ENCODE measurements at regions not wholly inside any gene's neighbourhood (a gene's known extent, or its start where the extent isn't known, plus 50 kb on each side); places are given as distances from the start of the nearest gene placed in this dataset.

DNA sequence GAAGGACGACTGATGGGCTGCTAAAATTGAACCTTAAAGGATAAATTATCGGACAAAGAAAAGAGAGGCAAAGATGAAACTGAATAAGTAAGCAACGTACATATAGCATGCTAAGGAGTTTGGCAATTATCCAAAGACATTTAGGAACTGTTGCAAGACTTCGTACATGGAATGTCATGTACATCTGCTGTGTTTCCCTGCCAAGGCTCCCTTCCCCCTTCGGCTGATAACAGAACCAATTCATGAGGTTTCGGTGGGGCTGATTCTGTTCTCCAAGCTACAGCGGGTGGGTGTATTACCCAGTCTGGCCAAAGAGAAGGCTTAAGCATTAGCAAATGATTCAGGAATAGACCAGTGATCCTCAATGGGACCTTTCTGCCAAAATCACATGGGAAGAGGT lies 190.9 kb upstream of the FREM1 start:
- no peak overlapping the region for H3K27ac ChIP-seq (ENCODE audit: extremely low read length, insufficient read depth, low read length)
- ChIA-PET CTCF (ENCODE audit: low intra/inter-chr PET ratio, low total read pairs) (no interaction called here), POLR2A (interaction anchor here (1.7 to 1.8 kb wide), 2 partner anchors 20 to 21 kb away, joined by 6 read pairs; no protein-coding TSS in a partner anchor)
- no peak overlapping the region for H3K4me2 ChIP-seq (ENCODE audit: low read depth, low read length)
- intact Hi-C loops (cut with micrococcal nuclease; ENCODE audit: unreplicated experiment) = loop anchor here (10.0 kb wide), 1 partner anchor 236 kb away; no protein-coding TSS in a partner anchor
- in situ Hi-C loops (cut with HindIII; ENCODE audit: extremely low pct_ligation_motif_present, low pct_unique_long_range_greater_than_20kb) = no loop called here
- peaks cover 22% of the 10 kb centered on the region for H3K4me1 ChIP-seq (ENCODE audit: insufficient read depth, low read length)
- TF ChIP-seq MEIS2 (CRISPR knock-in tag; IDR thresholded peaks at IDR 0.05) = no peak
- TF ChIP-seq ZSCAN22 (CRISPR knock-in tag; IDR thresholded peaks at IDR 0.05) = no peak
- TF ChIP-seq HES4 (CRISPR knock-in tag; IDR thresholded peaks at IDR 0.05; ENCODE audit: borderline replicate concordance) = no peak
- TF ChIP-seq, protein P1, sequence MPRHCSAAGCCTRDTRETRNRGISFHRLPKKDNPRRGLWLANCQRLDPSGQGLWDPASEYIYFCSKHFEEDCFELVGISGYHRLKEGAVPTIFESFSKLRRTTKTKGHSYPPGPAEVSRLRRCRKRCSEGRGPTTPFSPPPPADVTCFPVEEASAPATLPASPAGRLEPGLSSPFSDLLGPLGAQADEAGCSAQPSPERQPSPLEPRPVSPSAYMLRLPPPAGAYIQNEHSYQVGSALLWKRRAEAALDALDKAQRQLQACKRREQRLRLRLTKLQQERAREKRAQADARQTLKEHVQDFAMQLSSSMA (CRISPR knock-in tag; IDR thresholded peaks at IDR 0.05) = no peak
- no peak for TF ChIP-seq NR2F1 (CRISPR knock-in tag; IDR thresholded peaks at IDR 0.05)
- TF ChIP-seq, protein P2, sequence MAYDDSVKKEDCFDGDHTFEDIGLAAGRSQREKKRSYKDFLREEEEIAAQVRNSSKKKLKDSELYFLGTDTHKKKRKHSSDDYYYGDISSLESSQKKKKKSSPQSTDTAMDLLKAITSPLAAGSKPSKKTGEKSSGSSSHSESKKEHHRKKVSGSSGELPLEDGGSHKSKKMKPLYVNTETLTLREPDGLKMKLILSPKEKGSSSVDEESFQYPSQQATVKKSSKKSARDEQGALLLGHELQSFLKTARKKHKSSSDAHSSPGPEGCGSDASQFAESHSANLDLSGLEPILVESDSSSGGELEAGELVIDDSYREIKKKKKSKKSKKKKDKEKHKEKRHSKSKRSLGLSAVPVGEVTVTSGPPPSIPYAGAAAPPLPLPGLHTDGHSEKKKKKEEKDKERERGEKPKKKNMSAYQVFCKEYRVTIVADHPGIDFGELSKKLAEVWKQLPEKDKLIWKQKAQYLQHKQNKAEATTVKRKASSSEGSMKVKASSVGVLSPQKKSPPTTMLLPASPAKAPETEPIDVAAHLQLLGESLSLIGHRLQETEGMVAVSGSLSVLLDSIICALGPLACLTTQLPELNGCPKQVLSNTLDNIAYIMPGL (CRISPR knock-in tag; IDR thresholded peaks at IDR 0.05; ENCODE audit: borderline replicate concordance in 1 of 2, low read depth in 1 of 2) = no peak
- no peak for TF ChIP-seq ELF1 (CRISPR knock-in tag; IDR thresholded peaks at IDR 0.05)
- TF ChIP-seq, protein P3, sequence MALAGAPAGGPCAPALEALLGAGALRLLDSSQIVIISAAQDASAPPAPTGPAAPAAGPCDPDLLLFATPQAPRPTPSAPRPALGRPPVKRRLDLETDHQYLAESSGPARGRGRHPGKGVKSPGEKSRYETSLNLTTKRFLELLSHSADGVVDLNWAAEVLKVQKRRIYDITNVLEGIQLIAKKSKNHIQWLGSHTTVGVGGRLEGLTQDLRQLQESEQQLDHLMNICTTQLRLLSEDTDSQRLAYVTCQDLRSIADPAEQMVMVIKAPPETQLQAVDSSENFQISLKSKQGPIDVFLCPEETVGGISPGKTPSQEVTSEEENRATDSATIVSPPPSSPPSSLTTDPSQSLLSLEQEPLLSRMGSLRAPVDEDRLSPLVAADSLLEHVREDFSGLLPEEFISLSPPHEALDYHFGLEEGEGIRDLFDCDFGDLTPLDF (CRISPR knock-in tag; IDR thresholded peaks at IDR 0.05) = no peak
- TF ChIP-seq SP5 (CRISPR knock-in tag; IDR thresholded peaks at IDR 0.05; ENCODE audit: borderline replicate concordance, low read depth) = no peak
- no peak for TF ChIP-seq ATF7-NPFF (CRISPR knock-in tag; IDR thresholded peaks at IDR 0.05; ENCODE audit: low read depth)
- TF ChIP-seq, protein P4, sequence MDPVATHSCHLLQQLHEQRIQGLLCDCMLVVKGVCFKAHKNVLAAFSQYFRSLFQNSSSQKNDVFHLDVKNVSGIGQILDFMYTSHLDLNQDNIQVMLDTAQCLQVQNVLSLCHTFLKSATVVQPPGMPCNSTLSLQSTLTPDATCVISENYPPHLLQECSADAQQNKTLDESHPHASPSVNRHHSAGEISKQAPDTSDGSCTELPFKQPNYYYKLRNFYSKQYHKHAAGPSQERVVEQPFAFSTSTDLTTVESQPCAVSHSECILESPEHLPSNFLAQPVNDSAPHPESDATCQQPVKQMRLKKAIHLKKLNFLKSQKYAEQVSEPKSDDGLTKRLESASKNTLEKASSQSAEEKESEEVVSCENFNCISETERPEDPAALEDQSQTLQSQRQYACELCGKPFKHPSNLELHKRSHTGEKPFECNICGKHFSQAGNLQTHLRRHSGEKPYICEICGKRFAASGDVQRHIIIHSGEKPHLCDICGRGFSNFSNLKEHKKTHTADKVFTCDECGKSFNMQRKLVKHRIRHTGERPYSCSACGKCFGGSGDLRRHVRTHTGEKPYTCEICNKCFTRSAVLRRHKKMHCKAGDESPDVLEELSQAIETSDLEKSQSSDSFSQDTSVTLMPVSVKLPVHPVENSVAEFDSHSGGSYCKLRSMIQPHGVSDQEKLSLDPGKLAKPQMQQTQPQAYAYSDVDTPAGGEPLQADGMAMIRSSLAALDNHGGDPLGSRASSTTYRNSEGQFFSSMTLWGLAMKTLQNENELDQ (CRISPR knock-in tag; IDR thresholded peaks at IDR 0.05; ENCODE audit: borderline replicate concordance) = no peak
- FAIRE-seq = no peak
- BruUV-seq (replicated peaks) = no TSS peak
- H3K9me3 ChIP-seq (ENCODE audit: low read length) = no peaks in the 10 kb centered on the region
- H3K27me3 ChIP-seq (ENCODE audit: control insufficient read depth in 1 of 2, insufficient read depth in 2 of 2, low read length in 2 of 2) = peaks cover 0 to 2% of the 10 kb centered on the region in 2 experiments; a peak in 1 of 5 replicates
- no peak overlapping the region for H2AFZ ChIP-seq (ENCODE audit: low read length)
- no peak overlapping the region for H3K9ac ChIP-seq (ENCODE audit: insufficient read depth, low read depth, low read length)
- no peaks in the 10 kb centered on the region for H3K36me3 ChIP-seq (replicated peaks in 1 of 2; ENCODE audit: control insufficient read depth in 1 of 2, insufficient read depth in 2 of 2, low read length in 2 of 2)
- DNase-seq (ENCODE audit: low spot score) = no peak
- H3K4me3 ChIP-seq (replicated peaks in 1 of 3; ENCODE audit: insufficient read depth in 1 of 3, low read depth in 2 of 3, low read length in 3 of 3) = no peak overlapping the region
- ATAC-seq = no peak
- H3K79me2 ChIP-seq (ENCODE audit: insufficient read depth, low read length) = no peaks in the 10 kb centered on the region
- no peaks in the 10 kb centered on the region for H4K20me1 ChIP-seq (ENCODE audit: insufficient read depth, low read length)
- WGBS (ENCODE audit: low lambda C conversion rate) = 69% methylated on average over 7 of the region's 7 CpGs

All from HepG2 (cell line).